ENCODE measurements at regions not wholly inside any gene's neighbourhood (a gene's known extent, or its start where the extent isn't known, plus 50 kb on each side); places are given as distances from the start of the nearest gene placed in this dataset.
"Not testable (repeated sequence)": the region's sequence is repeated elsewhere in the genome, so short reads cannot be mapped to it uniquely, and the experiment has no call there.

- peaks cover 10% of the 10 kb centered on the region for H3K4me1 ChIP-seq
- H3K36me3 ChIP-seq (replicated peaks in 1 of 2; ENCODE audit: insufficient read depth in 1 of 2, low read depth in 2 of 2); ATAC-seq; H3K4me3 ChIP-seq; H3K9me3 ChIP-seq; H3K27ac ChIP-seq; H3K27me3 ChIP-seq; intact Hi-C loops (cut with DNase I): not testable (repeated sequence)
- peak in 1 of 4 donors; percentile 9 for DNase-seq
- no CpG with 5 or more reads among the region's 2 CpGs for WGBS, 2 donors
These were observed 99.1 kb downstream of the NPIPB5 start for GRCh38 chr16:22609798-22610197.

GRCh38 chr16:22611128-22611527, 100.4 kb downstream of the NPIPB5 start:
- H3K4me1 ChIP-seq: peaks cover 11% of the 10 kb centered on the region
- WGBS, 2 donors: 79 to 82% methylated on average over 4 of the region's 4 CpGs
- not testable (repeated sequence) for ATAC-seq

DNA sequence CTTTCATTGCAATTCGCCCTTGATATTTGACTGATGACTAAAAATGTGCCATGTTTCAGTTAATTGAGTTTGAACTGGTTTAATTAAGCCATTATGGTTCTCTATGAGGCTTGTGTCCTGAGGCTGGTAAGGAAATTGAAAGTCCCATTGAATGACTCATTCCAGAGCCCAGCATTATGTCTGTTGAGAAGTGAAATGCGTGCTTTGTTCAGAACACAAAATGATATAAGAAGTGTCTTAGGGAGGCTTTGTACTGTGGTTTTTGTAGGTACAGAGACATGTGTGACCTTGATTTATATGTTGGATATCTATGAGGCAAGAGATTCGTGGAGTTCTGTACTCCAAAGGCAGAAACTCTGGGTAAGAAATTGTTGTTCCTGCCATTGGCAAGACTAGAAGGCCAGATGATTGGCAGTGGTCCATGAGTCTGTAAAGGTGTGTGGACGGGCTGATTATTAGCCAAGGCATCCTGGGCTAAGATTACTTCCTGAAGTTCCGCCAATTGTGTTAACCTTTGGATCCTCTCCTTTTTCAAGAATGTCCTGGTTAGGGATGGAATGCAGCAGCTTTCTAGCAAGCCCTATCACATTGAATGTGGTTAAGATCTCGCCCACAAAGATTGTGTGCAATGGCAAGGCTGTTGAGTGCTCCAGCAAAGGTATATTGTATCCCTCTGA, 103.7 kb downstream of the NPIPB5 start:
- no peaks in the 10 kb centered on the region for H3K27me3 ChIP-seq
- TF ChIP-seq CTCF (IDR thresholded peaks at IDR 0.05) (no peak), POLR2A (IDR thresholded peaks at IDR 0.05) (no peak)
- ATAC-seq: peak; percentile 81
- no peaks in the 10 kb centered on the region for H3K9me3 ChIP-seq
- peak; percentile 81 to 91 (median 84) for DNase-seq
- H3K27ac ChIP-seq: peak overlapping the region in 2 of 4 donors; percentile 20 to 39
- H3K4me1 ChIP-seq: peaks cover 11% of the 10 kb centered on the region
- intact Hi-C loops (cut with DNase I): no loop called here
- no peaks in the 10 kb centered on the region for H3K36me3 ChIP-seq (replicated peaks in 1 of 2; ENCODE audit: insufficient read depth in 1 of 2, low read depth in 2 of 2)
- WGBS, 2 donors: 45 to 53% methylated on average over 6 of the region's 6 CpGs
- H3K4me3 ChIP-seq: no peak overlapping the region

More at GRCh38 chr16:22611128-22611527, 100.4 kb downstream of the NPIPB5 start:
- H3K9me3 ChIP-seq; H3K27ac ChIP-seq; DNase-seq; H3K4me3 ChIP-seq; H3K27me3 ChIP-seq; H3K36me3 ChIP-seq (replicated peaks in 1 of 2; ENCODE audit: insufficient read depth in 1 of 2, low read depth in 2 of 2); intact Hi-C loops (cut with DNase I): not testable (repeated sequence)

DNA sequence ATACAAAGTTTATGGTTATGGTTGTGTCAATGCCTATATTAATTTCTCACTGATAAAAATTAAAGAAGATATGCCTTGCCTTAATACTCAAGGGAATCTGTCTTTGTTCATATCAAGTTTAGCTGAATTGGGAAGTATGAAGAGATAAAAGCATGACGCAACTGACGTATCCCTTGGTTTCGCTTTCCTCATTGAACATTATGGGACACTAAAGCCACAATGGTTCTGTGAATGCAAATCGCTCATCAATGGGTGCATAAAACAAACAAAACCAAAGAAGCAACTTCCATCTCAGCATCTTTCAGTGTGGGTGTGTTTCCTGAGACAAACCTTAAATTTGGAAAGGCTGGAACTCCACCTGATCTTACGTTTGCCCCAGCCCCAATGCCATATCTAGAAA, 108.2 kb downstream of the NPIPB5 start:
- intact Hi-C loops (cut with DNase I): no loop called here

GRCh38 chr16:22621586-22622155, 111.0 kb downstream of the NPIPB5 start:
- no peaks in the 10 kb centered on the region for H3K36me3 ChIP-seq (replicated peaks in 1 of 2; ENCODE audit: insufficient read depth in 1 of 2, low read depth in 2 of 2)
- TF ChIP-seq CTCF (IDR thresholded peaks at IDR 0.05) (no peak), POLR2A (IDR thresholded peaks at IDR 0.05) (no peak)
- no peaks in the 10 kb centered on the region for H3K27me3 ChIP-seq
- WGBS, 2 donors: 67 to 74% methylated on average over 7 of the region's 7 CpGs
- H3K4me1 ChIP-seq: peaks cover 14% of the 10 kb centered on the region
- intact Hi-C loops (cut with DNase I): no loop called here
- ATAC-seq (no peak), DNase-seq (no peak)
- no peaks in the 10 kb centered on the region for H3K9me3 ChIP-seq
- H3K27ac ChIP-seq: no peak overlapping the region
- no peak overlapping the region for H3K4me3 ChIP-seq

More for the DNA sequence above, 108.2 kb downstream of the NPIPB5 start:
- Histone ChIP-seq H3K4me1 (peaks cover 11% of the 10 kb centered on the region), H3K27ac (no peak overlapping the region), H3K9me3 (no peaks in the 10 kb centered on the region), H3K27me3 (no peaks in the 10 kb centered on the region), H3K4me3 (no peak overlapping the region), H3K36me3 (replicated peaks in 1 of 2; ENCODE audit: insufficient read depth in 1 of 2, low read depth in 2 of 2) (no peaks in the 10 kb centered on the region)
- DNase-seq (no peak), ATAC-seq (no peak)
- WGBS, 2 donors: 70 to 77% methylated on average over 5 of the region's 5 CpGs
- TF ChIP-seq CTCF (IDR thresholded peaks at IDR 0.05): no peak
- TF ChIP-seq POLR2A (IDR thresholded peaks at IDR 0.05): no peak

DNA sequence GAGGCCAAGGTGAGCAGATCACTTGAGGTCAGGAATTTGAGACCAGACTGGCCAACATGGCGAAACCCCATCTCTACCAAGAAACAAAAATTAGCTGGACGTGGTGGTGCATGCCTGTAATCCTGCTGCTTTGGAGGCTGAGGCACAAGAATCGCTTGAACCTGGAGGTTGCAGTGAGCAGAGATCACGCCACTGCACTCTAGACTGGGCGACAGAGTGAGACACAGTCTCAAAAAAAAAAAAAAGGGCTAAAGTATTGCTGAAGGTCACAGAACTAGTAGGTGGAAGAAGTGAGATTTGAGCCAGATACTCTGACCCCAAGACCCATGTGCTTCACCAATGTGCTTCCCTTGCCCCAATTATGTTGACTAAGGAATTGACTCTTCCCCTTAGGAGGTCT, 112.0 kb downstream of the NPIPB5 start:
- Histone ChIP-seq H3K4me3 (no peak overlapping the region), H3K27ac (no peak overlapping the region), H3K36me3 (replicated peaks in 1 of 2; ENCODE audit: insufficient read depth in 1 of 2, low read depth in 2 of 2) (no peaks in the 10 kb centered on the region), H3K4me1 (peaks cover 21% of the 10 kb centered on the region), H3K27me3 (no peaks in the 10 kb centered on the region), H3K9me3 (no peaks in the 10 kb centered on the region)
- 73 to 78% methylated on average over 5 of the region's 5 CpGs for WGBS, 2 donors
- no peak for ATAC-seq
- intact Hi-C loops (cut with DNase I): no loop called here
- DNase-seq: no peak
- TF ChIP-seq CTCF (IDR thresholded peaks at IDR 0.05): no peak
- TF ChIP-seq POLR2A (IDR thresholded peaks at IDR 0.05): no peak
